ENCODE measurements at regions not wholly inside any gene's neighbourhood (a gene's known extent, or its start where the extent isn't known, plus 50 kb on each side); places are given as distances from the start of the nearest gene placed in this dataset.

DNA sequence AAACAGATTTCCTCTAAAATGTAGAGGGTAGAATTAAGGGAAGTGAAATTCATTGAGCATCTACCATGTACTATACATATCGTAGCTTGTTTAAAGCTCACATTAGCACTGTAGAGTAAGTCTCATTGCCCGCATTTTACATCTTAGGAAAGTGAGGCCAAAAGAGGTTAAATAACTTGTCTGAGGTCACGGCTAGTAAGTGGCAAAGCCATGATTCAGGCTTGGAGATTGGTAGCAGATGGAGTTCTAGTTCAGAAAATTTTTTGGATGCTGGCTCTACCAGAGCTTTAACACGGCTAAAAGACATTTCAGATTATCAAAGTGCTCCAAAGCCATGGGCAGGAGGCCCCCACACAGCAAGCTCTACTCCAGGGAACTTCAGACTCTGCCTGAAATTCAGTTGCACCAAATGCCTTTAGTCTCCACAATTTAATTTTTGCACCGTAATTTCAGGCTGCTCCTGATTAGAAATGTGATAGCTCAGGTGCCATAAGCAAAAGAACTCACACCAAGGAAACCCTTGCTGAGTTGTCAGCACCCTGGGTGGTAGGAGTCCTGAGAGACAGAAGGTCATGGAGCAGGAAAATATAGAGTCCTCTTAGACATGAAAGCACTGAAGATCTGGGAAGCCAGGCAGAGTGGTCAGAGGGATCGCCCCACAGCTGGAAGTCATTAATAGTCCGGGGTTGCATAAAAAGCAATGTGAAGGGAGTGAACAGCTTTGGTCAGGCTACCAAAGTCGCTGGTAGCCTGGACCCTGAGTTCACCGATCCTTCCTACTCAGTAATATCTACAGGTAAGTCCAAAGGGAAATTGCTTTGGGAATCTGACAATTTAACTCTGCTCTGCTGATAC, 55.2 kb upstream of the ASIP start:
- Mint-ChIP-seq H3K36me3 (ENCODE audit: insufficient read depth, unreplicated experiment) (no peaks in the 10 kb centered on the region), H3K9me3 (ENCODE audit: unreplicated experiment) (no peaks in the 10 kb centered on the region), H3K4me1 (ENCODE audit: insufficient read depth, unreplicated experiment) (peaks cover 6% of the 10 kb centered on the region), H3K27ac (ENCODE audit: low read depth, unreplicated experiment) (no peak overlapping the region), H3K27me3 (ENCODE audit: insufficient read depth, unreplicated experiment) (peaks cover 51% of the 10 kb centered on the region), H3K4me3 (ENCODE audit: unreplicated experiment) (no peak overlapping the region)
- no TSS peak for BruUV-seq (replicated peaks)
- intact Hi-C loops (cut with micrococcal nuclease), result no loop called here
- ChIA-PET CTCF (interaction anchor here (0.6 to 1.3 kb wide), 5 partner anchors 8 to 376 kb away, joined by 3 to 6 read pairs (median 3); no protein-coding TSS in a partner anchor), POLR2A (interaction anchor here (1.7 kb wide), 1 partner anchor 330 kb away, joined by 5 read pairs; the partner anchor contains the start of gene DYNLRB1)
- TF ChIP-seq, protein P1, sequence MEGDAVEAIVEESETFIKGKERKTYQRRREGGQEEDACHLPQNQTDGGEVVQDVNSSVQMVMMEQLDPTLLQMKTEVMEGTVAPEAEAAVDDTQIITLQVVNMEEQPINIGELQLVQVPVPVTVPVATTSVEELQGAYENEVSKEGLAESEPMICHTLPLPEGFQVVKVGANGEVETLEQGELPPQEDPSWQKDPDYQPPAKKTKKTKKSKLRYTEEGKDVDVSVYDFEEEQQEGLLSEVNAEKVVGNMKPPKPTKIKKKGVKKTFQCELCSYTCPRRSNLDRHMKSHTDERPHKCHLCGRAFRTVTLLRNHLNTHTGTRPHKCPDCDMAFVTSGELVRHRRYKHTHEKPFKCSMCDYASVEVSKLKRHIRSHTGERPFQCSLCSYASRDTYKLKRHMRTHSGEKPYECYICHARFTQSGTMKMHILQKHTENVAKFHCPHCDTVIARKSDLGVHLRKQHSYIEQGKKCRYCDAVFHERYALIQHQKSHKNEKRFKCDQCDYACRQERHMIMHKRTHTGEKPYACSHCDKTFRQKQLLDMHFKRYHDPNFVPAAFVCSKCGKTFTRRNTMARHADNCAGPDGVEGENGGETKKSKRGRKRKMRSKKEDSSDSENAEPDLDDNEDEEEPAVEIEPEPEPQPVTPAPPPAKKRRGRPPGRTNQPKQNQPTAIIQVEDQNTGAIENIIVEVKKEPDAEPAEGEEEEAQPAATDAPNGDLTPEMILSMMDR (IDR thresholded peaks at IDR 0.05; ENCODE audit: unreplicated experiment), result no peak
- DNase-seq (ENCODE audit: unreplicated experiment), result no peak

DNA sequence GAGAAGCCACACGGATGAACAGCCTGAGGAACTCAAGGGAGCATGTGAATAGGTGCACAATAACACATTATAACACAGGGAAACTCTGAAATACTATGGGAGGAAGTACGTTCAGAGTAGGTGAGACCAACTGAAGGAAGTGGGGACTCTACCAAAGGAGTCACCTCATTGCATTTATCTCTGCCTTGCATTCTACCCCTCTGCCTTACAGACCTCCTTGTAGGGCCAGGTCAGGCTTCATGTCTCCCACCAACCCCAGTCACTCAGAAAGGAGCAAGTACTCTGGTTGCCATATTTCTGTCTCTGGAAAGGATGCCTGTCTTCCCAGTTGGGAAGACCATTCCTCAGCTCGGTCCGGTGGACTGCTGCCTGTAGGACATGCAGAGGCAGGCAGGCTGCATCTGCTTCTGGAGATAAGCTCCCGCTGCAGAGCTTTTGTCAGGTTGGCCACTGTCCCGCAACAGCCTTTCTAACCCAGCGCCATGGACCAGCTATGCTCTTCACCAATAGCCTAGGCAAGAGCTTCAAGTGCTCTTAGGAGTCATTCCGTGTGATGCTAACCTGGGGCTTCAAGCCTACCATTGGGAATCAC, 51.6 kb upstream of the ASIP start:
- ChIA-PET POLR2A (no interaction called here), CTCF (interaction anchor here (0.6 to 2.6 kb wide), 21 partner anchors 10 to 1750 kb away, joined by 3 to 35 read pairs (median 5); partner anchors contain the start of gene ITCH)
- intact Hi-C loops (cut with micrococcal nuclease), result loop anchor here (2.0 to 10.0 kb wide), 4 partner anchors 63 to 579 kb away; partner anchors contain the start of gene AHCY
- Mint-ChIP-seq H3K27me3 (ENCODE audit: insufficient read depth, unreplicated experiment) (peaks cover 39% of the 10 kb centered on the region), H3K4me3 (ENCODE audit: unreplicated experiment) (no peak overlapping the region), H3K9me3 (ENCODE audit: unreplicated experiment) (no peaks in the 10 kb centered on the region), H3K27ac (ENCODE audit: low read depth, unreplicated experiment) (no peak overlapping the region), H3K36me3 (ENCODE audit: insufficient read depth, unreplicated experiment) (no peaks in the 10 kb centered on the region), H3K4me1 (ENCODE audit: insufficient read depth, unreplicated experiment) (no peaks in the 10 kb centered on the region)
- no TSS peak for BruUV-seq (replicated peaks)
- no peak for DNase-seq (ENCODE audit: unreplicated experiment)
- TF ChIP-seq, protein P1 (IDR thresholded peaks at IDR 0.05; ENCODE audit: unreplicated experiment), result no peak

DNA sequence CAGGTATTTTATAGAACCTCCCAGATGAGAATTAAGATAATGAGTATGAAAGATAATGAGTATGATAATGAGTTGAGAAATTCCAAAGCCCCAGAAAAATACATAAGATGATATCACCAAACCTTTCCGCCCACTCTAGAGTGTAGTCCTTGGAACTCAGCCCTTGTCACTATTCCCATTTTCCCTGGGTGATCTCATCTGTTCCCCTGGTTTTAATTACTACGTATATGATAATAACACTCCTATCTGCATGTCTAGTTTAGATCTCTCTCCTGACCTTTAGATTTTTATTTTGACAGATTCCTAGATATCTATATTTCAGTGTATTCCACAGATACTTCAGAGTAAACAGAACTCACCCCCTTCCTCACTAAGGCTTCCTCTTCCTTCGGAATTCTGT, 51.0 kb upstream of the ASIP start:
- BruUV-seq (replicated peaks), result no TSS peak
- H3K27me3 Mint-ChIP-seq (ENCODE audit: insufficient read depth, unreplicated experiment), result peaks cover 38% of the 10 kb centered on the region
- ChIA-PET POLR2A (interaction anchor here (0.8 to 1.8 kb wide), 8 partner anchors 8 to 389 kb away, joined by 3 to 11 read pairs (median 3); partner anchors contain the start of genes AHCY, DYNLRB1 and EIF2S2), CTCF (interaction anchor here (0.5 to 2.6 kb wide), 41 partner anchors 10 to 1751 kb away, joined by 3 to 35 read pairs (median 5); partner anchors contain the start of genes DYNLRB1 and ITCH)
- no peaks in the 10 kb centered on the region for H3K9me3 Mint-ChIP-seq (ENCODE audit: unreplicated experiment)
- intact Hi-C loops (cut with micrococcal nuclease), result loop anchor here (2.0 to 10.0 kb wide), 4 partner anchors 63 to 579 kb away; partner anchors contain the start of gene AHCY
- DNase-seq (ENCODE audit: unreplicated experiment), result no peak
- H3K4me1 Mint-ChIP-seq (ENCODE audit: insufficient read depth, unreplicated experiment), result no peaks in the 10 kb centered on the region
- no peak overlapping the region for H3K4me3 Mint-ChIP-seq (ENCODE audit: unreplicated experiment)
- no peaks in the 10 kb centered on the region for H3K36me3 Mint-ChIP-seq (ENCODE audit: insufficient read depth, unreplicated experiment)
- H3K27ac Mint-ChIP-seq (ENCODE audit: low read depth, unreplicated experiment), result no peak overlapping the region
- TF ChIP-seq, protein P1 (IDR thresholded peaks at IDR 0.05; ENCODE audit: unreplicated experiment), result no peak

DNA sequence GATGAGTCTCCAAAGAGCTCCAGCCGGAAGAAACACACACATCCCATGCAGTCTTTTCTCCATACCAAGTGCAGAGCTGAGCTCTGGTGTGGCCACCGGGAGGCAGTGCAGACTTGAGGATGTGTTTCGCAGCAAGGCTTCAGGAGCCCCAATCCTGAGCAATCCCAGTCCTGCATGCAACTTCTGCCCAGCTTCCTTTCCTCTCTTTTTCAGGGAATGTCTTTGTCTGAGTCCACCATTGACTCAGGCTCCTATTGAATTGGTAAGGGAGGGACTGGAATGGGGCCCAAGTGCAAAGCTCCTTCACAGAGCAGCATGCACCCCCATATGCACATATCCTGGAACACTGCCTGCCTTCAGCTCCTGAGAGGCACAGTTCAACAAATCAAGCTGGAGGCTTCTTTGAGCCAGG, 50.5 kb upstream of the ASIP start:
- H3K36me3 Mint-ChIP-seq (ENCODE audit: insufficient read depth, unreplicated experiment), result no peaks in the 10 kb centered on the region
- intact Hi-C loops (cut with micrococcal nuclease), result loop anchor here (2.0 to 10.0 kb wide), 4 partner anchors 62 to 578 kb away; partner anchors contain the start of gene AHCY
- TF ChIP-seq, protein P1 (IDR thresholded peaks at IDR 0.05; ENCODE audit: unreplicated experiment), result peak; percentile 85
- DNase-seq (ENCODE audit: unreplicated experiment), result peak; percentile 79
- H3K27ac Mint-ChIP-seq (ENCODE audit: low read depth, unreplicated experiment), result no peak overlapping the region
- no peaks in the 10 kb centered on the region for H3K4me1 Mint-ChIP-seq (ENCODE audit: insufficient read depth, unreplicated experiment)
- peaks cover 38% of the 10 kb centered on the region for H3K27me3 Mint-ChIP-seq (ENCODE audit: insufficient read depth, unreplicated experiment)
- H3K9me3 Mint-ChIP-seq (ENCODE audit: unreplicated experiment), result no peaks in the 10 kb centered on the region
- ChIA-PET CTCF (interaction anchor here (0.5 to 2.6 kb wide), 48 partner anchors 9 to 1751 kb away, joined by 3 to 35 read pairs (median 4); partner anchors contain the start of genes DYNLRB1 and ITCH), POLR2A (interaction anchor here (0.5 to 1.8 kb wide), 9 partner anchors 9 to 389 kb away, joined by 3 to 11 read pairs (median 3); partner anchors contain the start of genes AHCY, DYNLRB1 and EIF2S2)
- no TSS peak for BruUV-seq (replicated peaks)
- H3K4me3 Mint-ChIP-seq (ENCODE audit: unreplicated experiment), result no peak overlapping the region

Data from MCF 10A (cell line).